Femur (tissue), 1 donor: ENCODE measurements at regions not wholly inside any gene's neighbourhood (a gene's known extent, or its start where the extent isn't known, plus 50 kb on each side); places are given as distances from the start of the nearest gene placed in this dataset.
"Not testable (repeated sequence)": the region's sequence is repeated elsewhere in the genome, so short reads cannot be mapped to it uniquely, and the experiment has no call there.

Experiments
- DNase-seq: peaks from one replicate; pipeline ENCODE4 v3.0.0-alpha.2; 2017

GRCh38 chr5:28729067-28729466, 1690.7 kb upstream of the CDH9 start:
- DNase-seq, result no peak

- DNase-seq, result no peak
Measured at GRCh38 chr5:28726815-28727214, 1688.4 kb upstream of the CDH9 start.

- no peak for DNase-seq
Measured at GRCh38 chr5:28725001-28725400, 1686.6 kb upstream of the CDH9 start.

GRCh38 chr5:28714907-28715698, 1676.7 kb upstream of the CDH9 start:
- no peak for DNase-seq

GRCh38 chr5:28710360-28710759, 1672.0 kb upstream of the CDH9 start:
- DNase-seq, result no peak

GRCh38 chr5:28708472-28708871, 1670.1 kb upstream of the CDH9 start:
- no peak for DNase-seq

- no peak for DNase-seq
Measured at GRCh38 chr5:28707706-28708105, 1669.3 kb upstream of the CDH9 start.

- no peak for DNase-seq
Measured at GRCh38 chr5:28703651-28704260, 1665.4 kb upstream of the CDH9 start.

GRCh38 chr5:28691526-28691925, 1653.1 kb upstream of the CDH9 start:
- DNase-seq, result no peak

GRCh38 chr5:28685794-28686193, 1647.4 kb upstream of the CDH9 start:
- no peak for DNase-seq

GRCh38 chr5:28678899-28679298, 1640.5 kb upstream of the CDH9 start:
- DNase-seq, result no peak

GRCh38 chr5:28666110-28666509, 1627.7 kb upstream of the CDH9 start:
- DNase-seq, result no peak

- no peak for DNase-seq
Measured at GRCh38 chr5:28648108-28648507, 1609.7 kb upstream of the CDH9 start.

GRCh38 chr5:28632607-28633006, 1594.2 kb upstream of the CDH9 start:
- no peak for DNase-seq

- no peak for DNase-seq
Measured at GRCh38 chr5:28603869-28604268, 1565.5 kb upstream of the CDH9 start.

GRCh38 chr5:28602429-28602828, 1564.0 kb upstream of the CDH9 start:
- DNase-seq, result no peak

GRCh38 chr5:28596707-28597106, 1558.3 kb upstream of the CDH9 start:
- DNase-seq, result not testable (repeated sequence)

GRCh38 chr5:28580616-28581015, 1542.2 kb upstream of the CDH9 start:
- DNase-seq, result no peak

GRCh38 chr5:28576022-28576421, 1537.6 kb upstream of the CDH9 start:
- no peak for DNase-seq

GRCh38 chr5:28575368-28575767, 1537.0 kb upstream of the CDH9 start:
- DNase-seq, result no peak

GRCh38 chr5:28574606-28575005, 1536.2 kb upstream of the CDH9 start:
- DNase-seq, result no peak

GRCh38 chr5:28567048-28567447, 1528.7 kb upstream of the CDH9 start:
- DNase-seq, result no peak

GRCh38 chr5:28561522-28561921, 1523.1 kb upstream of the CDH9 start:
- DNase-seq, result no peak

GRCh38 chr5:28558196-28558595, 1519.8 kb upstream of the CDH9 start:
- DNase-seq, result no peak

GRCh38 chr5:28557114-28557513, 1518.7 kb upstream of the CDH9 start:
- no peak for DNase-seq
